GM12878 (cell line): ENCODE measurements at regions not wholly inside any gene's neighbourhood (a gene's known extent, or its start where the extent isn't known, plus 50 kb on each side); places are given as distances from the start of the nearest gene placed in this dataset.

Experiments
- ATAC-seq: fragments of 200-7000 bp; cut with Tn5 transposase; 3 replicates; pipeline ENCODE4 v1.9.1; 2020; ENCODE audit warnings: mild to moderate bottlenecking, moderate library complexity
- BruUV-seq: library from RNA; stranded (reverse); fragments of 400-500 nt; replicated peaks from 2 replicates; lab custom pipeline; 2021; lab: Mats Ljungman, UMichigan
- CTCF ChIA-PET: fragments of 300-600 bp; sonication (Branson Sonifier 250); formaldehyde crosslinking; extraction: SDS; loops from one replicate; lab custom pipeline; 2021; ENCODE audit warnings: inconsistent platforms; lab: Yijun Ruan, JAX
- POLR2A ChIA-PET: fragments of 350-600 bp; formaldehyde crosslinking; extraction: SDS; loops from one replicate; lab custom pipeline; 2021; ENCODE audit warnings: inconsistent platforms; lab: Charles Lee
- RAD21 ChIA-PET: fragments of 300-600 bp; sonication (Branson Sonifier 250); formaldehyde crosslinking; loops from one replicate; lab custom pipeline; 2023; ENCODE audit warnings: antibody characterized with exemption; ENCODE audit not compliant: unreplicated experiment; lab: Charles Lee
- SMC1A ChIA-PET: fragments of 300-600 bp; sonication (Branson Sonifier 250); formaldehyde crosslinking; loops from one replicate; lab custom pipeline; 2023; ENCODE audit not compliant: unreplicated experiment, uncharacterized antibody; lab: Charles Lee
- DNase-seq: peaks from one replicate; pipeline ENCODE4 v3.0.0-alpha.2; 2011; ENCODE audit warnings: low read depth, low spot score
- FAIRE-seq: peaks from 3 replicates; lab custom pipeline; 2011; peaks lifted over from hg19 to GRCh38; lab: Jason Lieb, UNC
- H2AFZ ChIP-seq: 2 replicates; pipeline ENCODE4 v1.6.0; 2011; ENCODE audit warnings: low read depth, low read length, control low read depth; ENCODE audit not compliant: control insufficient read depth
- H3K27ac ChIP-seq: 2 replicates; pipeline ENCODE4 v1.5.1; 2011; ENCODE audit warnings: control low read depth; ENCODE audit not compliant: control insufficient read depth, insufficient read depth
- H3K27me3 ChIP-seq, 2 experiments: replicated peaks in 1 of 2; 2 replicates each; pipeline versions ENCODE4 v1.6.0 to v1.6.1; 2011; ENCODE audit warnings: low read length in 1 of 2; ENCODE audit not compliant: control insufficient read depth in 2 of 2, insufficient read depth in 2 of 2
- H3K36me3 ChIP-seq, 2 experiments: 2 replicates each; pipeline ENCODE4 v1.5.1; 2011; ENCODE audit warnings: low read length in 1 of 2; ENCODE audit not compliant: control insufficient read depth in 2 of 2, insufficient read depth in 2 of 2
- H3K4me1 ChIP-seq: 2 replicates; pipeline ENCODE4 v1.6.1; 2011; ENCODE audit warnings: mild to moderate bottlenecking, low read length, moderate library complexity, mixed read lengths; ENCODE audit not compliant: control insufficient read depth, insufficient read depth
- H3K4me2 ChIP-seq: 2 replicates; pipeline ENCODE4 v1.6.0; 2011; ENCODE audit warnings: control low read depth; ENCODE audit not compliant: control insufficient read depth, insufficient read depth
- H3K4me3 ChIP-seq: fragments of 200-600 bp; sonication (generic); 2 replicates; pipeline ENCODE4 v1.5.1; 2016
- H3K79me2 ChIP-seq: 2 replicates; pipeline ENCODE4 v1.6.0; 2011; ENCODE audit warnings: low read length; ENCODE audit not compliant: control insufficient read depth, insufficient read depth
- H3K9ac ChIP-seq: 2 replicates; pipeline ENCODE4 v1.8.0; 2011; ENCODE audit warnings: low read length, control low read depth, mixed read lengths; ENCODE audit not compliant: control insufficient read depth, insufficient read depth
- H3K9me3 ChIP-seq: replicated peaks from 3 replicates; pipeline ENCODE4 v1.5.1; 2011; ENCODE audit warnings: mild to moderate bottlenecking, low read length; ENCODE audit not compliant: control insufficient read depth, insufficient read depth
- H4K20me1 ChIP-seq: 2 replicates; pipeline ENCODE4 v1.6.0; 2011; ENCODE audit not compliant: control insufficient read depth, insufficient read depth
- CTCF ChIP-seq, 3 experiments: IDR thresholded peaks in 2 of 3; conservative IDR thresholded peaks in 1 of 3; 2 replicates each; pipeline ENCODE4 v1.5.1; 2011; ENCODE audit warnings: low read depth in 3 of 3, low read length in 3 of 3, mild to moderate bottlenecking in 3 of 3, control low read depth in 2 of 3, moderate library complexity in 2 of 3, inconsistent platforms in 1 of 3, mixed read lengths in 1 of 3; ENCODE audit not compliant: control insufficient read depth in 2 of 3, insufficient read depth in 1 of 3; ENCODE audit errors: extremely low read depth in 1 of 3
- DPF2 ChIP-seq: fragments of 450-650 bp; IDR thresholded peaks from 2 replicates; pipeline ENCODE4 v1.6.1; 2017; ENCODE audit warnings: mild to moderate bottlenecking
- ELK1 ChIP-seq: IDR thresholded peaks from 2 replicates; pipeline ENCODE4 v1.6.1; 2012; ENCODE audit warnings: low read depth, low read length, improper control_type of control experiment
- MEF2B ChIP-seq: fragments of 450-650 bp; IDR thresholded peaks from 2 replicates; pipeline ENCODE4 v1.6.1; 2018; ENCODE audit warnings: mild to moderate bottlenecking, moderate library complexity; ENCODE audit not compliant: partially characterized antibody, poor library complexity, severe bottlenecking
- RUNX3 ChIP-seq: IDR thresholded peaks from 2 replicates; pipeline ENCODE4 v1.6.1; 2012; ENCODE audit warnings: low read length, inconsistent platforms
- YBX1 ChIP-seq: fragments of 450-650 bp; IDR thresholded peaks from 2 replicates; pipeline ENCODE4 v1.6.1; 2016; ENCODE audit warnings: antibody characterized with exemption
- ZBTB11 ChIP-seq: fragments of 450-650 bp; formaldehyde crosslinking; IDR thresholded peaks from 2 replicates; pipeline ENCODE4 v1.5.0; 2022; ENCODE audit warnings: mild to moderate bottlenecking, missing genetic modification characterization
- WGBS: methylation state at CpG from one replicate; pipeline ENCODE4 v1.1.6; 2016; ENCODE audit warnings: low lambda C conversion rate; ENCODE audit not compliant: insufficient replicate concordance, insufficient coverage; ENCODE audit errors: missing lambda C conversion rate; 5-methylcytosine and 5-hydroxymethylcytosine counted together
- in situ Hi-C: fragments of 300-500 bp; cut with MboI; formaldehyde crosslinking; loops from 9 replicates; pipeline ENCODE4 v1.14.3; 2018; ENCODE audit warnings: mixed read lengths
- intact Hi-C: fragments of 100-400 bp; cut with micrococcal nuclease; formaldehyde crosslinking; loops from one replicate; pipeline ENCODE4 v1.14.2; 2022; ENCODE audit not compliant: unreplicated experiment

GRCh38 chr20:39259010-39259803 lies 297.1 kb downstream of the DHX35 start:
- CTCF ChIA-PET = no interaction called here
- no TSS peak for BruUV-seq
- FAIRE-seq = no peak

More at GRCh38 chr20:39259010-39259803, 297.1 kb downstream of the DHX35 start:
- SMC1A ChIA-PET = interaction anchor here (1.8 kb wide), 1 partner anchor 12 kb away, joined by 6 read pairs; no protein-coding TSS in a partner anchor
- RAD21 ChIA-PET = no interaction called here
- H3K27me3 ChIP-seq = no peaks in the 10 kb centered on the region
- intact Hi-C loops = no loop called here
- DNase-seq (no peak), ATAC-seq (no peak)
- in situ Hi-C loops = no loop called here
- no peak overlapping the region for H3K27ac ChIP-seq
- no peaks in the 10 kb centered on the region for H3K36me3 ChIP-seq
- H3K4me2 ChIP-seq = no peak overlapping the region
- no peak overlapping the region for H2AFZ ChIP-seq
- H3K9me3 ChIP-seq = no peaks in the 10 kb centered on the region
- no peaks in the 10 kb centered on the region for H4K20me1 ChIP-seq
- no peak overlapping the region for H3K9ac ChIP-seq
- POLR2A ChIA-PET = no interaction called here
- H3K79me2 ChIP-seq = no peaks in the 10 kb centered on the region
- H3K4me1 ChIP-seq = no peaks in the 10 kb centered on the region
- TF ChIP-seq CTCF (IDR thresholded peaks at IDR 0.05 in 2 of 3, conservative IDR thresholded peaks at IDR 0.05 in 1 of 3; ENCODE audit: control insufficient read depth in 2 of 3, extremely low read depth in 1 of 3, insufficient read depth in 1 of 3, low read depth in 3 of 3, low read length in 3 of 3) (no peak), RUNX3 (no peak), DPF2 (no peak), ZBTB11 (CRISPR knock-in tag) (no peak), ELK1 (no peak), MEF2B (no peak), YBX1 (no peak)
- 24% methylated on average over 6 of the region's 6 CpGs for WGBS
- H3K4me3 ChIP-seq = no peak overlapping the region
